ENCODE measurements at regions not wholly inside any gene's neighbourhood (a gene's known extent, or its start where the extent isn't known, plus 50 kb on each side); places are given as distances from the start of the nearest gene placed in this dataset.

GRCh38 chr17:15177343-15177742, 87.8 kb downstream of the PMP22 start:
- no peak for DNase-seq

GRCh38 chr17:15175356-15175755, 89.8 kb downstream of the PMP22 start:
- no peak for DNase-seq

GRCh38 chr17:15171167-15172047, 93.7 kb downstream of the PMP22 start:
- DNase-seq = peak in 43 of 56 donors; percentile 1 to 76 (median 36)

DNA sequence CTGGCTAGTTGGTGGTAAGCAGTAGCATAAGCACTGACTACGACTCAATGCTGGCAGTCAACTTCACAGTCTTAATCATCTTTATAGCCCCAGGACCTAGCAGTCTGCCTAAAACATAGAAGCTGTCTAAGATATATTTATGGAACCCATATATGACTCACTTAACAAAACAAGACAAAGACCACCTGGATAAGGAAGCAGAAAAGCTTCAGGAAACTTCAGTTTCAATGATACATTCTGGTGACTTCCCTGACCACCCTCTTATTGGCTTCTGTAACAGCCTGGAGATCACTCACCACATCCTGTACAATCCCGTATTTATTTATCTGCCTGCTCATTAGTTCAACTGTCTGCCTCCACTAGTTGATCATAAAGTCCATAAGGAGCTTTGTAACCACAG, 95.5 kb downstream of the PMP22 start:
- no peak for DNase-seq

DNA sequence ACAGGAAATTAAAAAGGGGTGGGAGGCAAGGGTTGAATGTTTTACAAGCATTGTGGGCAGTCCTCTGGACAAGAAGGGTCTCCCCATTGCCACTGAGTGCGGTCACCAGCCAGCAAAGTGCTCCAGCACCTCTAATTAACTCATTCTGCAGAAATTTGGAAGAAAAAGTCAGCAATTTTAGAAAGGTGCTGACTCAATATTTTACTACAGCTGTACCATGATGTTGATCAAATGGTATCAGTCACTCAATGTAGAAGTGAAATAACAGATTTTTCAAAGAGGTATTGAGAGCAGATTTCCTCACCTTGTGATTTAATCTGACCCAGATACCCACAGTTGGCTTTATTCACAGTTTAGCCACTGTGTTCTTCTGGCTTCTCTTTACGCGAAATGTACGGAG, 96.7 kb downstream of the PMP22 start:
- DNase-seq = no peak

- DNase-seq = no peak
Measured at GRCh38 chr17:15161395-15161794, 103.7 kb downstream of the PMP22 start.

GRCh38 chr17:15157051-15157450, 108.1 kb downstream of the PMP22 start:
- DNase-seq = no peak

DNA sequence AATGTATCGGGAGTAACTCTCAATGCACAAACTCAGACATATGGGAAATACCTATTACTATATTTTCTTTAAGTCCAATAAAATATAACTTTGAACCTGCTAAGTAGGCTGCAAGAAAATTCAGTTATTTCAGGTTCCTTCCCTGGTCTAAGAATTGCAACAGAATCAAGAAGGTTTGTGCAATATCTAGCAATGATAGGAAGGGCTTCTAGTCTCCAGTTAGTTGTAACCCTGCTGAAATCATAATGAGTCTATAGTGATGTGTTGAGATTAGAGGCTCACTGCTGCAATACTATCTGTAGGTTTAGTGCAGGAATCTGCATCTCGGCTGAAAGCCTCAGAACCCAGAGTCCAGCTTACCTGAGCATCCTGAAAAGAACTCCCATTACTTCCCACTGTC, 110.5 kb downstream of the PMP22 start:
- no peak for DNase-seq

DNA sequence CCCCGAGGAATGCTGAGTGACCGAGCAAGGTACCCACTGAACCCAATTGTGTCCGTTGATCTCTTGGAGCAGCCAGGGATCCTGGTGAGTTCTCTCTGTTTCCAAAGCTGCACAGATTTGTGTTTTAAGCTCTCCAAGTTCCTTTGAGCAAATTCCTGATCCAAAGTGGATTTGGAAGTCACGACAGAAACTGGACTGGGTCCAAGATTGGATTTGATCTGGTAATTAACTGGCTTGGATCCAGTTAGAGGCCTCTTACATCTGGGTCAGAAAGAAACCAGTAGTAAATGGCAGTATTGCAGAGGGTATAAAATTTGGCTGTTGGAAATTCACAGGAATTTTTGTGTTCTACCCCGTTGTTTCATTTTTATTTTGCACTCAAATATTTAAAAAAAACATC, 119.5 kb downstream of the PMP22 start:
- no peak for DNase-seq

DNA sequence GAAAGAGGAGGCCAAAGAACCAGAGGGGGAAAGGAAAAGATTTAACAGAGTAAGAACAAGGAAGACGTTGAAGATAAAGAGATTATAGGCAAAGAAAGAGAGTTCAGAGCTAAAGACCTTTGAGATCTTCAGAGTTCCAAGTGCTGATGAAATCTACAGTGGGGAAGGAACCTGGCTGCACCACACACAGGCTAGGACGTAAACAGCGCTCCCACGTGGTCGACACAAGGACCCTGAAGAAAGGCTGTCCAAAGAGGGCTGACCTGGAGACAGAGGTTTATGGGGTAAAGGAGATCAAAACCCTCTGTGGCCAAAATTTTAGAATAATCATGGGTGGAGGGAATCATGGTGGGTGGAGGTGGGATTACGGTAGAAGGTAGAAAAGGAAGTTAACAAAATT, 121.6 kb downstream of the PMP22 start:
- no peak for DNase-seq

- no peak for DNase-seq
Measured at GRCh38 chr17:15134363-15134762, 130.8 kb downstream of the PMP22 start.

- DNase-seq = no peak
Measured at GRCh38 chr17:15133826-15134225, 131.3 kb downstream of the PMP22 start.

DNA sequence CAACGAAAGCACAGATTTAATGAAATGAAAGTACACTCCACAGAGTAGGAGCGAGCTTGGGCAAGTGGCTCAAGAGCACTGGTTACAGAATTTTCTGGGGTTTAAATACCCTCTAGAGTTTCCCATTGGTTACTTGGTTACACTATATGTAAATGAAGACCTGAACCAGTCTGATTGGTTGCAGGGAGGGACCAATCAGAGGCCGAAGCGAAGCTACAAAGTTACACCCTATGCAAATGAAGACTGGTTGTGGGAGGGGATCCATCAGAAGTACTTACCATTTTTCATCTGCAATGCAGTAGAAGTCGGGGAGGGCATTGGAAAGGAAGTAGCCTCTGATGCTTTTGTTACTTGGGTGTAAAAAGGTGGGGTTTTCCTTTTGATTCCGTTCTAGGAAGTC, 132.0 kb downstream of the PMP22 start:
- DNase-seq = no peak

GRCh38 chr17:15130426-15130825, 134.7 kb downstream of the PMP22 start:
- no peak for DNase-seq

GRCh38 chr17:15129986-15130385, 135.1 kb downstream of the PMP22 start:
- DNase-seq = no peak

- DNase-seq = no peak
Measured at GRCh38 chr17:15124746-15125145, 140.4 kb downstream of the PMP22 start.

DNA sequence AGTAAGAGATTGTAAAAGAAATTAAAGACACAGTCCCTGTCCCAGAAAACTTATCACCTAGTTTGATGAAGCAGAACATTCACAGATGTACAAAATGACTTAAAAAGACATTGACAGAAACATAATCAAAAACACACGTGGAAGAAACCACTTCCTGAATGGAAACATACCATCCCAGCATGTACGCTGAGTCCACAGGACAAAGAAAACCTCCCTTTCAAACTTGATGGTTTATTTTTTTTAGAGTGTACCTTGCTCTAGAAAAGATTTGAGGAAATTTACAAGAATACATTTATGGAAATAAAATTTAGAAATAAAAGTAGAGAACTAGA, 140.9 kb downstream of the PMP22 start:
- DNase-seq = no peak

GRCh38 chr17:15123593-15124263, 141.4 kb downstream of the PMP22 start:
- DNase-seq = no peak

DNA sequence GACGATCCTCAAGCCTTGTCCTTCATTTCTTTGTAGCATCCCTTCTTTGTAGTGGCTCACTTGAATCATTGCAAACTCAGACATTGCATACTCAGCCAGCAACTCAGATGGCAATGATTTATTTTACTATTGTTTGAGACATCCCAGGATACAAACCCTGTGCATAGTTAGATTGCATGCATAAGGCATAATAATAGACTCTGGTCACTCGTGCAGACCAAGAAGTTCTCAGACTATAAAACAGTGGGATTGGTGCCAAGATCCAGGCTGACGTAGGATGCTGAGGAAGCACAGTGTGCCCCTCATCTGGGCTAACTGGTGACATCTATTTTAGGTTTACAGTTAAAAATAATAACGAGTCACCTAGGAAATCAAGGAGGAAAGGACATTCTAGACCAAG, 142.3 kb downstream of the PMP22 start:
- no peak for DNase-seq

DNA sequence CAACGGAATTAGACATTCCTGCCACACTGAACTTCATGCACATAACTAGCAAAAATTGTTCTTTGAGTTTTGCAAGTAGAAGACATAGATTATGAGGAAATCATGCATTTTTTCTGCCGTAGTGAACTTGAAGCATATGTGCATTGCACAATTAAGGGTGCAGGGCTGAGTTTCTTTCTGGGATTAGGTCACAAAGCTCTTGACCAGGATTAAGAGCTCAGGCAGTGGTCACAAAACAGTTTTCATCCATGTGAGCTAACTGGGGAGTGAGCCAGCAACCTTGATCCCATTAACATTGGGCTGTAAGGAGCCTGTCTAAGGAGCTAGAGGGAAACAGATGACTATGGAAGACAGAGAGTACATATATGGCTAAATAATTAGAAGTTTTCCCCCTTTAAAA, 143.7 kb downstream of the PMP22 start:
- DNase-seq = no peak

DNA sequence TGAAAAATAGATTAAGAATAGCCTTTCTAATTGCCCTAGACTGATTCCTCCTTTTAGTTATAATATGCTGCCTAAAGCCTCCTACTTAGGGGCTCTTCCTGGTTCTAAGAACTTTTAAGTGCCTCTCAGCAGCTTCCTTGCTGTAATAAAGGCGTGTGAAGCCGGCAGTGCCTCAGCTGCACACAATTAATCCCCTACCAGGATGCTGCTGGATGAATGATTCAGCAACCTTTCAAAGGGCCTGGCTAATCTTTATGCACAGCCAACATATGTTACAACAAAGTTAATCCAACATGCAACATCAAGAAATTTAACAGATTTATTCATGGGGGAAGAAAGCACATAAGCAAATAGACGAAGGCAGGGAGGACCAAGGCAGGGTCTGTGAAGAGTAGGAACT, 145.2 kb downstream of the PMP22 start:
- DNase-seq = no peak

DNA sequence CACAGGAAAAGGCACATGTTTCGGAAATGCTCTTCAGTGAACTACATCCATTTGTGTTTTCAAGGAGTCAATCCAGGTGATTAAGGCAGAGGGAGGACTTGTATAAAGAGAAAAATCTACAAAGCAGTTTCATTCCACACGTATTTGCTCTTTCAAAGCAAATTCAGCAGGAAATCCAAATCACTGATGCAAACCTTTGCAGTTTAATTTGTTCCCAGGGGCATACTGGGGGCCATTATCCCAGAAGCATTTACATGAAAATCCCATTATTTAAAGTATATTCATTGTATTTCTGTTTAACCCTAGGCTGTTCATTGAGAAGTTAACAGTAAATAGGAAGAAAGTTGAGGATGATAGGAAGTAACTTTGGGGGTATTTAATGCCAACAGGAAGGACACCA, 147.9 kb downstream of the PMP22 start:
- no peak for DNase-seq
